ENCODE measurements at regions not wholly inside any gene's neighbourhood (a gene's known extent, or its start where the extent isn't known, plus 50 kb on each side); places are given as distances from the start of the nearest gene placed in this dataset.
"Not testable (repeated sequence)": the region's sequence is repeated elsewhere in the genome, so short reads cannot be mapped to it uniquely, and the experiment has no call there.

DNA sequence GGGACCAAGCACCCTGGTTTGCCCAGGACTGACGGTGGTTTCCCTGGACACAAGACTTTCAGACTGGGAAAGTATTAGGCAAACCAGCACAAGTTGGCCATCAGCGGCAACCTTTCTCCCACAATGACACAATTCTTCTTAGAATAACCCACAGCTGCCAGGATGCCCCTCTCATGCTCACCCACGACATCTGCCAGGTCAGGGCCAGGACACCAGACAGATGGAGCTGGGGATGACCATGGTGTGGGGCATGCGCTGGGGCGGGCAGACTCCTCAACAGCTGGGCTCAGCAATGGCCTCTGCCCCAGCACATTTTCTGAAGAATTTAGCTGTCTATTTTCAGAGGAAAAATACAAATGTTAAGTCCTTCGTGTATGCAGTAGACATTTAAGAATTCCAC lies 226.4 kb downstream of the FNDC1 start:
- DNase-seq = no peak

- not testable (repeated sequence) for DNase-seq
Observed at GRCh38 chr6:159392695-159393094, 223.5 kb downstream of the FNDC1 start.

GRCh38 chr6:159390381-159390780 lies 221.2 kb downstream of the FNDC1 start:
- no peak for DNase-seq

DNA sequence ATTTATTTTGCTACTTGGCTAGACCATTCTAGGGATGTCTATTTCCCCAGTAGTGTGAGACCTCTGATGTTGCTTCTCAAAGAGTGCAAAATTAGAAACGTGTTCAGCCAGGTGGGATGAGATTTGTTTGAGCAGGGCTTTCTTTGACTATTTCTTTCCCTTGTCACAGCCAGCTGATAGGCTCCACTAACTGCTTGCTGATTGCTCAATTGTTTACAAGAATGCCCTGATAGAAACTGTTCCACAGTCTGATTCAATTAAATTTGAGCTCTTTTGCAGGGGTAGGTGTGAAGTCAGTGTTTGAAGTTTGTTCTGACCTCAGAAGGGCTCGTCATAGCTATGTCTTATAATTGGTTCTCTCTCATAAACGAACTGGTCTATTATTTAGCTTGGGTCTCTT lies 220.5 kb downstream of the FNDC1 start:
- DNase-seq = no peak

- DNase-seq = no peak
Observed at GRCh38 chr6:159380114-159380513, 210.9 kb downstream of the FNDC1 start.

DNA sequence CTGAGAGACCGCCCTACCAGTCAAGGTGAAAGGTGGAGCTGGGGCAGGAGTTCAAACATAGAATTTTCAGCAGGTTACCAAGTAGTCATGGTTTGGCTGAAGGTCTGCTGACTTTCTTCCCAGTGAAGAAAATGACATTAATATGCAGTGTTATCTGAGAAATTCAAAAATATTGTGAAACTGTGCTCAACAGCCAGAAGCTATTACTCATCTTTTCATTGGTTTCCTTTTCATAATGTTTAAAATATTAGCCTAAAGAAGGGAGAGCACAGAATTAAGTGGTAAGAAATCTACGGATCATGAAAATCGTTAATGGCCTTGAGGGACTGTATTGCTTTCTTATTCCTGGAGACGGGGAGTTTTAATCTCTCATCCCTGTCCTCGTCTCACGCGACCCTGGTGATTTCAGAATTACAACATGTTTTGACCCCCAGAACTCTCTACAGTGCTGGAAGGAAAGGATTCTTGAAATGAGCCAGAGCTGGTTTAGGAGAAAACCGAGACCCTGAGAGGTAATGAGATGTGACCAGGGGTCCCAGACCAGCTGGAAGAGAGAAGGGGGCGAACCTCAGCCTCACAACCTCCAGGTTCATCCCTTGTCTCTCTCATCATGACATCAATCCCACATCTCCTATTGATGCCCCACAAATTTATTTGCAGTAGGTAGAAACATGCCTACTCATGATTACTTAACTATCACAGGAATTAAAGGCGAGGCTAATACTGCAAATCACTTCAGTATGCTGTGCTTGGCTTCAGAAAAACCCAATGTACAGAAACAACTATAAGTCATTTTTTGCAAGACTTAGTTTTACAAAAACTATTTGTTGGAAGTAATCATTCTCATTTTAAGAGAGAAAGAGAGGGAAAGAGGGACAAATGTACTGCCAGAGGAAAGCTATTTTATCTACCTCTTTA lies 209.5 kb downstream of the FNDC1 start:
- no peak for DNase-seq

DNA sequence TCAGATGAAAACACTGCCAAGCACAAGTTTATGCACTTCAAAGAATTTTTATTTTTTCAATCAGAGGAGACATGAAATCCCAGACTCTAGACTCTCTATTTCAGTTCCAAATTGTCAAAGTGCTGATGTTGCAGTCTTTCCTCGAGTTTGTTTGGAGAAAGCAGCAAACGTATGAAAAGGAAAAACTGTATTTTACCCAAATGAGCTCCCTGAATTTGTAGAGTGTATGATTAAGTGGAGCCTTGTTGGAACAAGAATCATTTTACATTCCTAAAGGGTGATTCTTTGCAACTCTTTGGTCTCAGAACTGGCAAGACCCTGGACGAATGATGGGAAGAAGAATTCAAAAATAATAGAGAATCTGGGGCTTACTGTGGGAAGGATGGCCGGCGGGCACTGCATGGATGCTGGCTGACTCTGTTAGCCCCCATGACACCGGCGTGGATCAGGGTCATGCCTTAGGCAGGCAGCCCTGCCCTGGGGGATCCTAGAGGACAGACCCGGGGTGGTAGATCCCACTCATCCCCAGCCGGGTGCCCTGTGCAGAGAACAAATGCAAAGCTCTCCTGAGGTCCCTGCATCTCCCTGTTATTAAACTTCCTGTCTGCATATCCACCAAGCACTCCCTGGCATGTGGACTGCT lies 207.4 kb downstream of the FNDC1 start:
- DNase-seq = no peak

GRCh38 chr6:159375014-159375413 lies 205.8 kb downstream of the FNDC1 start:
- DNase-seq = no peak

DNA sequence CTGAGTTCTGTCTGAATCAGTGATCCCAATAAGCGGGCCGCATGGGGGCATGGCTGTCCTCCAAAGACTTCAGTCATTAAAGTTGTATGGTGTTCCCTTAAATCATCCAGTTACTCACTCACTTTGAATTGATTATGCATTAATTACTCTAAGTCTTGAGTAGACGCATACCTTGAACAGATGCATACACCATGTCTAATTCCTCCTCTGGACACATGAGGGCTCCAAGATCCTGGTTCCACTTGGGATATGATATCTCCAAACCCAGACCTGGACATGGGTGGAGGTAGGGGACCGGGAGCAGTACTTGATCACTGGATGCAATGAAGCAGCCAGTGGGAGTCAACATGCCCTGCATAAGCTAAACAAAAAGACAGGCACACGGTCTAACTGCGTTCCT lies 204.5 kb downstream of the FNDC1 start:
- DNase-seq = no peak

- DNase-seq = no peak
Observed at GRCh38 chr6:159372333-159372732, 203.1 kb downstream of the FNDC1 start.

- DNase-seq = no peak
Observed at GRCh38 chr6:159360306-159360705, 191.1 kb downstream of the FNDC1 start.

DNA sequence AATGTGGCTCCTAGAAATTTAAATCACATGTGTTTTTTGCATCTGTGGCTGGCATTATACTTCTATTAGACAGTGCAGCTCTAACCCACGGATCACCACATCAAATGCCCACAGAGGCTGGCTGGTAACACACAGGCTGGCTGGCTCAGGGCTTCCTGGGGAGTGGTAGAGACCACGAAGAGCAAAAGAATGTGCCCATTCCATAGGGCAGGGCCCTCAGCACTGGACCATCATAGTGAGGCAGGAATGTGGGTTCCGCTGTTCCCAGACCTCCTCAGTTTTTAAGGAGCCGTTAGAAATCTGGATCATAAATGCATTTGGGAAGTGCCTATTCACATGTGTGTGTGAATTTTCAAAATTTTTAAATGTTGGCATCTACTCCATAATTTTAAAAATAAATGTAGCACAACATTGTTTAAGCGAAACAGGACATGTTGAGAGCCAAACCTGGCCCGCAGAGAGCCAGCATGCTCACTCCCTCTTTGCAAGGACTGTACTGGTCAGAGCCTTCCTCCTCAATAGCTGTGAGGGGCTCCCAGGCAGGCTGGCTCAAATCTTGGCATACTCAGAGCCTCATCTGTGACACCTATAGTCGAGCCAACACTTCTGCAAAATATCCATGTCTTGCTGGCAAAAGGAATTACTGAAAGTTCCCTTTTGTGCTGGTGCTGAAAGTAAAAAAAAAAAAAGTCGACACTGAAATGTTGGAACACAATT lies 190.5 kb downstream of the FNDC1 start:
- no peak for DNase-seq

GRCh38 chr6:159358562-159358961 lies 189.4 kb downstream of the FNDC1 start:
- DNase-seq = no peak

DNA sequence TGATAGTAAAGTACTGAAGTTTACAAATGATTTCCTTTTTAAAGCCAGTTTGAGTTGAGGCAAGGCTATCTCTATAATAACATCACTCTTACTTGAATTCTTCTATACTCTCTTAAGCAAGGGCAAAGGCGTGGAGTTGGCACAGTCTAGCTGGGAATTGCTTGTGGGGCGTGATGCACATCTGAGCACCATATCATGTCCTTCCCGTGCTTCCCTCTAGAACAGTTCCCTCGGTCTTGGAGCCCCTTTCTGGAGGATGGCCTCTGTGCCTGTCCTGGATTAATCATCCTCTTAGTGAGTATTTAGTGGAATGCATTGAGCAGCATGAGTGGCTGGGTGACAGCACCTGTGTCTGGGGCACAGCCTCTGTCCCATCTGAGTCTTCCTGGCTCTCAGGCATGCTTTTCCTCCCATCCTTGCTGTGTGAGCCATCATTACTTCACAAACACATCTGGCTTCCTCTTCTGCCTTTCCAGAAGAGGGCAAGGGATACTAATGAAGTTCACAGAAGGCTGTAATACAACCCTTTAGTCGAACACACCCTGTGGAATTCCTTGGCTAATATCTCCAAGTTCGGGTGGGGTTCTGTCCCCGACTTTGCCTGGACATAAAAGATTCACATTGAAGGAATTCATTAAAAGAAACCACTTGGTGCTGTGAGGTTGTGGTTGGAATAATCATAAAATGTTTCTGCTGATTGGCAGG lies 188.2 kb downstream of the FNDC1 start:
- DNase-seq = no peak

DNA sequence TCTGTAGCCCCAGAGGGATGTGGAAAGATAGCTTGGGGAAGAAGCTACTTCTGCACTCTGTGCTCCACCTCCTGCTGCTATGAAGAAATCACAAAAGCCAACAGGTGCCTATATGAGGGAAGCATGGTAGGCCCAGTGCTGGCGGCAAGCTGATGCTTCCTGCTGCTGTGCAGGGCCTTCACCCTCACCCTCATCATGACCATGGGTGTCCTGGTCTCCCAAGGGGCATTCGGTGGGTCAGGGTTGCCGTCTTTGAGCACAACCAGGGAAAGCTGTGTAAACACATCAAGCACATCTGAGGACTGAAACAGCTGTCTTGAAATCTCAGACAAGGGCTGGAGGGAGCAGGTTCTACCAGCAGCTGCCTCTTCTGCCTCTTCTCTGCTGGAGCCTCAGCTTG lies 184.0 kb downstream of the FNDC1 start:
- no peak for DNase-seq

DNA sequence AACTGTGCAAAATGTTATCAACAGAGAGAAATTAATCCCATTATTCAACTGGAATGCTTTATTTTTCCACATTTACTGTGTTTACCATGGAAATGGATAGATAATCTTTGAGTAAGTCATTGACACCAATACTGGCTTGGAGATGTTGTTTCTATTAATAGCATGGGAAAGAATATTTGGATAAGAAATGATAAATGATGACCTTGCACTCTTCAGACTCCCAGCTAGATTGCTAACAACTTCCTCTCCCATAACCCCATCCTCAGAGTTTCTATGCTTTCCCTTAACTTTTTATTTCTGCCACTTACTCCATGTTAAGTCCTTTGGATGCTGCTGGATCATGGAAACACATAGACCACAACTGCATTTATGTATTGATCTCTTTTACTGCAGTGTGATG lies 182.5 kb downstream of the FNDC1 start:
- no peak for DNase-seq

DNA sequence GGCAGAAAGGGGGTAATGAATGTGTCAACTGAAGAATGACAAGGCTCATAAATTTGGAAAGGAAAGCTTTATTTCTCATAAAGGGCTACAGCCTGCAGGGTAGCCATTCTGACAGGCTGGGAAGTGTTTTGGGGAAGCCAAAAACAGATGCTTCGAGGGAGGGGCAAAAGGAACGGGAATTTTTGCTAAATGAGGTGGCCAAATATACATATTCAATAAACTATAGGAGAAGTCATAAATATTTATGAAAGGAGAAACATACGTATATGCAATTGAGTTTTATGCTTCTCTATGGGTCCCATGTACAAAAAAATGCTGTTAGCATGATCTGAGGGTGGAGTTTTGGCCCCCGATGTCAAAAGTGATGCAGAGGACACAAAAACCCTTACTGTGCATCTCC lies 180.7 kb downstream of the FNDC1 start:
- no peak for DNase-seq

DNA sequence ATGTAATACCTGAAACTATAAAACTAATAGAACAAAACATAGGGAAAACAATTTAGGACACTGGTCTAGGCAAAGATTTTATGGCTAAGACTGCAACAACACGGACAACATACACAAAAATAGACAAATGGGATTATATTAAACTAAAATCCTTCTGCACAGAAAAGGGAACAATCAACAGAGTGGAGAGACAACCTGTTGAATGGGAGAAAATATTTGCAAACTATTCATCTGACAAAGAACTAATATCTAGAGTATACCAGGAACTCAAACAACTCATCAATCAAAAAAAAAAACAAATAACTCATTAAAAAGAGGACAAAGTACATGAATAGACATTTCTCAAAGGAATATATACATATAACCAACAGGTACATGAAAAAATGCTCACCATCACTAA lies 174.5 kb downstream of the FNDC1 start:
- DNase-seq = no peak

- DNase-seq = no peak
Observed at GRCh38 chr6:159342146-159342545, 172.9 kb downstream of the FNDC1 start.

- no peak for DNase-seq
Observed at GRCh38 chr6:159334068-159334467, 164.9 kb downstream of the FNDC1 start.

GRCh38 chr6:159331451-159331850 lies 162.3 kb downstream of the FNDC1 start:
- no peak for DNase-seq

GRCh38 chr6:159329081-159329480 lies 159.9 kb downstream of the FNDC1 start:
- no peak for DNase-seq

GRCh38 chr6:159328052-159328451 lies 158.9 kb downstream of the FNDC1 start:
- DNase-seq = no peak

Data from SW 1271 (cell line).